GM18861 (cell line): ENCODE measurements at regions not wholly inside any gene's neighbourhood (a gene's known extent, or its start where the extent isn't known, plus 50 kb on each side); places are given as distances from the start of the nearest gene placed in this dataset.

Experiments used
- ATAC-seq: cut with Tn5 transposase; IDR thresholded peaks from one replicate; pipeline ENCODE4 v1.9.1; 2021; ENCODE audit not compliant: unreplicated experiment

DNA sequence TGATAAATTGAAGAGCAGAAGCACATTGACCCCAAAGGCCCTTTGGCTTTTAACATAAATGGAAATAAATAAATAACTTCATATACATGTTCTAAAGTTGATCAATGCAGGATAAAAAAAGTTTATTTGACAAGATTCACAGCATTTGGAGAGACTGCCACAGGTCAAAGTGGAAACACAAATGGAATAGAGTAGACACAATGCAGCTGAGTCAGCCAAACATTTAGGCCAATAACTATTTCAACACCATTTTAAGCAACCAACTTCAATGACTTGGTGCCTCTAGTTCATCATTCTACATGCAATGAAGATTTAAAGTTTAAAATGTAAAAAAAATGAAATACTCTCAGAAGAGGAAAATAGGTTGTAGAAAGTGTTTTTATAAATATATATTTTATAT lies 365.2 kb downstream of the FAT4 start:
- ATAC-seq, result no peak

DNA sequence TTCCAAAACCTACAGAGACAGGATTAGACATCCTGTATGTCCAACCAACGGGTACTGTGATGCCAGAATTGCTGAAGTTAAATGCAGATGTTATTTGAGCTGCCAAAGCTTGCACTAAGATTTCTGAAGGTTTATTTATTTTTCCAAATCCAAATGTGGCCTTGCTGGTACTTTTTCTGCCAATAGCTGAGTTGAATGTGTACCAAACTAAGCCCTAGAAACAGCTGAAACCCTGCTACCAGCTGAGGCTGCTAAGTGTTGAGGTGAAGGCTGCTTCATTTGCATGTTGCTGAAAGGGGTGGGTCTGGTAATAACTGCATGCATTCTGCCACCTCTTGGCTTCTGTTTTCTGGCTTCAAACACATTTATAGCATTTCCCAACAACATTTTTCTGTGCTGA lies 366.5 kb downstream of the FAT4 start:
- ATAC-seq, result no peak

DNA sequence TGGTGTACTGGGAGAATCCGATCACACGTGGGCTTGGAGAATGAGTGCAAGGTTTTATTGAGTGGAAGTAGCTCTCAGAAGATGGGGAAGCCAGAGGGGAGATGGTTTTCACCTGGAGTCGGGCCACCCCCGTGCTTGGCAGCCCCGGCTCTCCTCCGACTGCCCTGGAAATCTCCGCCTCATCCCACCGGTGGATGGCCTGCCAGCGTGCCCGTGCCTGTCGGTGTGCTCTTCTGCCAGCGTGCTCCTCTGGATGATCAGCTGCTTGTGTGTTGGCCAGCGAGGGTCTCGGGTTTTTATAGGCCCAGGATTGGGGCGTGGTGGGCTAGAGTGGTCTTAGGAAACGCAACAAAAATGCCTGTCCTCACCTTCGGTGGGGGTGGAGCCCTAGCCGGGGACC lies 368.0 kb downstream of the FAT4 start:
- ATAC-seq, result no peak

DNA sequence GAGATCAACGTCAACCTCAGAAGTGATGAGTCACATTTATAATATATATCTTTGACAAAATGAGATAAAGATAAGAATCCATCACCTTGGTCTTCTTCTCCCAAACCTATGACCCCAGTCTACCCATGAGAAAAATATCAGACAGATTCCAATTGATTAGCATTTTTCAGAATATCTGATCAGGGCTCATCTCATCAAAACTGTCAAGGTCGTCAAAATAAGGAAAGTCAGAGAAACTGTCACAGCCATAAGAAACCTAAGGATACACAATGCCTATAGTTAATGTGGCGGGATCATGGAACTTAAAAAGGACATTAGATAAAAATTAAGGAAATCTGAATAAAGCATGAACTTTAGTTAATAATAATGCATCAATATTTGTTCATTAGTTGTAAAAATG lies 374.1 kb downstream of the FAT4 start:
- no peak for ATAC-seq

DNA sequence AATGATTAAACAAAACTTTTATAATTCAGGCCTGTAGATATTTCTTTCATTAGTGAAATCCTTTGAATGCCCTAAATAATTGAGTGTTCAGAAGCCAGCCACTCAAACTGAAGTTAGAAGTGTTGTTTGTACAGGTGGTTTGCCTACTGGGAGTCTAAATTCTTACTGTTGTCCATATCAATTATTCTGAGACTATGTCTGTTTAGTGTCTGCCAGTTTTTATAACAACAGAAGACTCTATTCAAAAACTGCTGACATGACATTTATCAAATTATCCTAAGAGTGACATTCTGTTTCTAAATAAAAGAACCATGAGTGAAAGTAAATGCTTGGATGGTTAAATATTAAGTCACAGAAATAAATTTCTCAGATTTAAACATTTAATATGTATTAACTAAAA lies 375.1 kb downstream of the FAT4 start:
- ATAC-seq, result no peak

DNA sequence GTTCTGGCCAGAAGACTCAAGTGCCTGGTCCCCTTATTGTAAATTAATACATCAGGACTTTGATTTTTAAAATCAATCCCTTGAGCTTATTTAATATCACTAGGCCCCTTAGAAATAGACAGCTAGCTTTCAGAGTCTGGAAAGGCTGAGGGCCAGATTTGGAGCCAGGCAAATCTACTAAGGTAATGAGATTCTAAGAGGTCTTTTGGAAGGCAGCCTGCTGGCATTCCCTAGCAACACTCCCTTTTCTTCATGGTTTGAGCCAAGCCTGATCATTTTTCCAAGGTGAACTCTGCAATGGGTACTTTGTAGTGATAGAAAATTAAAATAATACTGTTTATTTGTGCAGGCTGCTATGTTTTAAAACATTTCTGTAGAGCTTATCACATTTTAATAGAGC lies 378.5 kb downstream of the FAT4 start:
- ATAC-seq, result no peak

DNA sequence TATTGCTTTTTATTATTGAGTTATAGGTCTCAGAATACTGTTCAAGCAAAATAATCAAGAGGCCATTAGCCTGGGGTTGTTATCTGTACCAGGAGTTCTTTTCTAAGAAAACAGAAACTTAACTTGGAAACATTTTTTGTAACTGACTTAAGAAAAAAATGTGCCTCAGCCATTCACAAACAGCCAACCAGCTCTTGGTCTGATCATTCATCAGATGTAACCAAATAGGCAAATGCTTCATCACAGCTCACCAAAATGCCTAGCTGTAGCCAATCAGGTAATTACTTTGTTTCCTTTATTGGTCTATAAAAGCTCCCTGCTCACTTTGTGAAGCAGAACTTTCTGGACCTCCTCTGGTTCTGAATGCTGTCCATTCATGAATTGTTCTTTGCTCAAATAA lies 387.7 kb downstream of the FAT4 start:
- no peak for ATAC-seq

DNA sequence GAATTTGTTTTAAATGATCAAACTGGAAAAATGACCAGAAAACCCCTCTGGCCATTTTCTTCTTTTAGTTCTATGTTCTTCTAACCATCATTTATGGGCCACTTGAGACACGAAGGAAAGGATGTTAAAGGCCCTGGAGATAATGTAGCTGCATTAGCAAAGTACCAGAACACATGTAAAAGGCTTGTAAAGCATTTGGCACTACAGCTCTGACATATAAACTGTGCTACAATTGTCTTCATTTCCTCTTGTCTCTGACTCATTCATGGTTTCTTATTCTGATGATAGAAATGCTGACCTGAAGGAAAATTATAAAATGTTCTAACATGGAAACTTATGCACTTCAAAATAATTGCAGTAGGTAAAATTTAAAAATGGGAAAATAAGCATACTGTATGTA lies 388.7 kb downstream of the FAT4 start:
- ATAC-seq, result no peak

DNA sequence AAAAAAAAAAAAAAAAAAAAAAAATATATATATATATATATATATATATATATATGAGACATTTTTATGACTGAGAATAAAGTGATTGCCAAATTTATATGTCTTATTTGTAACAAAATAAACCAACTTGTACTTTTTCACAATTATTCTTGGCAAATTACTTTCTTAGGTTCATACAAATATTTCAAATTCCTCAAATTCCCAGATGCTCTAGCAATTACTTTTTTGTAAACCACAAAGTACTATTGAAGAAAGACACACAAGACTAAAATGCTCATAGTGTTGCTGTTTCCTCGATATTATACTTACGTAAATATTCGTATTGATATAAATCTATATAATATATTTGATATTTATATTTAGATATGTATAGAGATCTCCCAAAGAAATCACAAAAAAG lies 390.0 kb downstream of the FAT4 start:
- no peak for ATAC-seq

DNA sequence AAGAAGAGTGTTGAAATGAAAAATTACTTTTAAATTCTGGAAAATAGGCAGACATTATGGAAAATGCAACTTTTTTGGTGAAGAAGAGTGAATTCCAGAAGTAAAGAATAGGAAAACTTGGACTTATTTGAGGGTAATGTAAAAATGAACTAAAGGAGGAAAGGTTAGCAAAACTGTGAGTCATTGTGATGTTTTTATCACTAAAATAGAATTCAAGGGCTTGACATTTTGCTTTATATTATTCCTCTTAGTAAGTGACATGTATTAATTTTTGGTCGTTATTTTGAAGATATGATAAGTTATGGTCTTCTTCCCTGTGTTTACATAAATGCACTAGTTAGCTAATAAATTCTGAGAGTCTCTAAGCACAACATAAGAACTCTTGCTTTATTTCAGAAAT lies 390.9 kb downstream of the FAT4 start:
- ATAC-seq, result no peak

DNA sequence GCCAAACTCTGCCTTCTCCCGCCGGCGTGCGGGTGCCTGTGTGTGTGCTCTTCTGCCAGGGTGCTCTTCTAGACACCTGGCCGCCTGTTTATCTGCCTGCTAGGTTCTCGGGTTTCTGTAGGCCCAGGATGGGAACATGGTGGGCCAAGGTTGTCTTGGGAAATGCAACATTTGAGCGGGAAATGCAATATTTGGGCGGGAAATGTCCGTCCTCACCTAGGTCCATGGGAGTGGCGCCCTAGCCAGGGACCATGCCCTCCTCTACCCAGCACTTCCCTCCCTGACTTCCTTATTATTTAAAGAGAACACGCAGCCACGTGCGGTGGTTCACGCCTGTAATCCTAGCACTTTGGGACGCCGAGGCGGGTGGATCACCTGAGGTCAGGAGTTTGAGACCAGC lies 392.6 kb downstream of the FAT4 start:
- no peak for ATAC-seq

DNA sequence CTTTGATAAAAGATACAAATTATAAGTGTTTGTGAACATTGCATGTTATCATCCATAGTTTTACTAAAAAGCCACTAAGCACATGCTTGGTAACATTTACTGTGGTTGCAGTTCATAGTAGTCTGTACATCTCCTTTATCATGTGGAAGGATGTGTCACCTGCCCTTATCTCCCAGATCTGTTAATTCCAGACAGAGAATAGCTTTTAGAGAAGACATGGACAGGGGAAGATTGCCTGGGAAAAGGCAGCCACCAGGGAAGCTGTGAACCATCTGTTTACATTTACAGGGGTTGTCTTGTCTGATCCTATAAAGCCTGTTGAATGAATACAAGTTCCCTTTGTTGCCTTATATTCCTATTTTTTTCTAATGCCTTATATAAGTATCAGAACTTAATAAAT lies 396.0 kb downstream of the FAT4 start:
- ATAC-seq, result no peak

DNA sequence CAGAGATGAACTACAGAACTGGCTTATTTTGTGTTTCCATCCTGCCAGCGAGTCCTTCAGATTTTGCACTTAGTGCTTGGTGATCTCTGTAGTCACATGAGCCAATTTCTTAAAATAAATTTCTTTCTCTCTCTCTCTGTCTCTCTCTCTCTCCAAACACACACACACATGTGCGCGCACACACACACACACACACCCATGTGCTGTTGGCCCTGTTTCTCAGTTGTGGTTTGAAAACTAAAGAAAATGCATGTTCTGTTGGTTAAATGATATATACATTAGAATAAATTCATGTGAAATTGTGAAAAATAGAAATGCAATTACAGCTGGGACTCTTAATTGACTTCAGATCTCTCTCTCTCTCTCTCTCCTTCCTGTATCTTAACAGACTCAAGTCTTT lies 399.3 kb downstream of the FAT4 start:
- no peak for ATAC-seq

DNA sequence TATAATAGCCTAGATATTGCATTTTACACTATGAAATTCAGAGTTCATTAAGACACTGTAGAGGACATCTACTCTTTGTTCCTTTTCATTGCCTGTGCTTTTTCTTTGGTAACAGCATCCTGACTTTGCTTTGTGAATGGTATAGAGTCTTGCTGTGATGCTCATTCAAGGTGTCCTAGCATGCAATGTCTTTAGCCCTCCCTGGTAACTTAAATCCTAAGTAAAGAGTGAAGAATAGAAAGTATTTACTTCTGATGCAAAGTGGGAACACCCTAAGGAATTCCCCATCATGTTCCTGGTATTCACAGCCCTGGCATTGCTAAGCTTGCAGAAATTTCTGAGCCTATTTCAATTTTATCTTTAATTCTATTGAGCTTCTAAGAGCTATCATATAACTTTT lies 400.1 kb downstream of the FAT4 start:
- no peak for ATAC-seq

DNA sequence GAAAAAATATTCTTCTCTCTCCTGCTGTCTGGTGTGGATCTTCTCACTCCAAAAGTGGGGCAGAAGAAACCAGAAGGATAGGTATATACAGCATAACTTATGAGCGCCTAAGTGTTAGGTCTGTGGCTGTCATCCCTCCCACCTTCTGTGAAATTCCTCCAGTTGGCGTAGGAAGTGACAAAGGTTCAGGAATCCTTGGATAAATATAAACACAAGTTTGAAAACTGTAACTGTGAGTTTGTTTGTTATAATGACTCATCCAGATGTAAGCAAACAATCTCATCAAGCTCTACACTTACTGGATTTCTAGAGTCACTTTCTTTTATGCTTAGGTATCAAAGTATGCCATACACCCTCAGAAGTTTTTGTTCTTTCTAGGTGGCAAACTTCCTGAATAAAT lies 405.2 kb downstream of the FAT4 start:
- ATAC-seq, result no peak

DNA sequence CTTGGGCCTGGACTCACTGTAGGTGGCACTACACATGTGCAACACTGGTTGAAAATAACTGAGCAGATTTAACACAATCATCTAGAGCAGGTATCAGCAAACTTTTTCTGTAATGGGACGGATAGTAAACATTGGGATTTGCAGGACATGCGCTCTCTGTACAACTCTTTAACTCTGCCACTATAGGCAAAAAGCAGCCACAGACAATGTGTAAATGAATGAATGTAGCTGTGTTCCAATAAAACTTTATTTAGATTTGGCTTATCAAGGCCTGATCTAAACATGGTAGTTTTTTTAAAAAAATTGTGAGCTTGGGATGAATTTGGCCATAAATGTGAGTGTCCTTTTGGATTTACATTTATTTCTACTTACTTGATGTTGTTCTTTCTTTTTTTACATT lies 407.3 kb downstream of the FAT4 start:
- no peak for ATAC-seq

DNA sequence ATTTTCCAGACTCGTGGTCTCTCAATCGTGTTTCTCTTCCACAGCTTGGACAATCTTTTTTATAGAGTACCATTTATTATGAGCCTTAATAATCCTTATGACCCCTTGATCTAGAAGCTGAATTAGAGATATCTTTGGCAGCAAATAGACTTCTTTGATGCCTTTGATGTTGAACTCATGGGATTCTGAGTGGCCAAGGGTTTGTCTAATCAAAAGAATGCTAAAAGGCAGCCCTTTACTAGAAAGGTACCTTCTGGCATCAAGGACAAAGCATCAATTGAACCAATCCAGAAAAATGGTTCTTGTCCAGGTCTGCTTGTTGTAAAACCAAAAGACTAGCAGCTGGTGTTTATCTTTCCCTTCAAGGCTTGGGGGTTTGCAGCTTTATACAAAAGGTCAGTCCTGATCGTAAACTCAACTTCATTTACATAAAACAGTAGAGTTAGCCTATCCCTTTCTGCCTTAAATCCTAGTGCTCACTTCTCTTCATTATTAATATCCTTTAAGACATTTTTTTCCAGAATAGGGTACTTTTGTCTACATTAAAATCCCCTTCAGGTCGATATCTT lies 411.3 kb downstream of the FAT4 start:
- no peak for ATAC-seq

DNA sequence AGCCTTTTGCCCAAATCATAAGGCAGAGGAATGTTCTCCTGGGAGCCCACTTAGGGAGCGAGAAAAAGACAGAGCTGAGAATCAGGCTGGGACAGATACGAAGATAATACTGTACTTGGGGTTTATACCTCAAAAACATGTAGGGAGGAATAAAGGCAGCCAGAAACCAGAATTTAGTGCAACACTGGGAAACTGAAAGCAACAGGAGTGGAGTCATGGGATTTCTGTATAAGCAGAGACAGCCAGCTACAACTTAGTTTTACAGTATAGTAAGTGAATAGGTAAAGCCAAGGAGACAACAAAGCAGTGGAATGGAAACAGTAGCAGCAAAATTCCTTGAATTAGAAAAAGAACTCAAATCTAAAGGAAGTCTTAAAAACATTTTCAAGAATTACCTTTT lies 413.2 kb downstream of the FAT4 start:
- ATAC-seq, result no peak

DNA sequence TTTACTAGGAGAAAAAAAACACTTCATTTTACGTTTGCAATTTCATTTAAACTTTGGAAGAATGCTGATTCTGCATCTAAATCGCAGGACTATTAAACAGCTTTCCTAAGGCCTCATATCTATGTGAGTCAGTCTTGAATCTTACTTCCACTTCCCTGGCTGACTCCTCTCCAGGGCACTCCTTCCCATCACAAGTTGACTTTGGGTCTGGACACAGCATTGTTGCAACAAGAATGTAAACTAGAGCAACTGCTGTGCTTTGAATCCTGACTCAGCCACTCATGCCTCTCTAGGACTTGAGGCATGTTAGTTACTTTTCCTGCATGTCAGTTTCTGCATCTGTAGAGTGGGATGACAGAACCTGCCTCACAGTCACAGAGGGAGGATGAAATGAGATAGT lies 413.8 kb downstream of the FAT4 start:
- no peak for ATAC-seq

DNA sequence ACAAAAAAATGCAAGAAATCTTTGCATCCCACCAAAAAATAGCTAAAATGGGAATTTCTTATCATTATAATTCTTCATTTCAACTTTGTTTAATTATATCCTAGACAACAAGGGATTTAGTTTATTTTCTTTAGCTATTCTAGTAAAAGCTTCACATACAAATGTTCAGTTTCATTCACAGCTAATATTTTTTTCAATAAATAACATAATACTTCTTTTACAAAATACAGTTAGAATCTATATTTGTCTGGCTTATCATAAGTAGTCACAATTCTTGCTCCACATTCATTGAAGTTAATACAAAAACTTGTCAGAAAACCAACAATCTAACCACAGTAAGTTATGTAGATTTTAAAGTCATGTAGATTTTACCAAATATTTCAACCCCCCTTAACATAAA lies 414.4 kb downstream of the FAT4 start:
- ATAC-seq, result no peak

DNA sequence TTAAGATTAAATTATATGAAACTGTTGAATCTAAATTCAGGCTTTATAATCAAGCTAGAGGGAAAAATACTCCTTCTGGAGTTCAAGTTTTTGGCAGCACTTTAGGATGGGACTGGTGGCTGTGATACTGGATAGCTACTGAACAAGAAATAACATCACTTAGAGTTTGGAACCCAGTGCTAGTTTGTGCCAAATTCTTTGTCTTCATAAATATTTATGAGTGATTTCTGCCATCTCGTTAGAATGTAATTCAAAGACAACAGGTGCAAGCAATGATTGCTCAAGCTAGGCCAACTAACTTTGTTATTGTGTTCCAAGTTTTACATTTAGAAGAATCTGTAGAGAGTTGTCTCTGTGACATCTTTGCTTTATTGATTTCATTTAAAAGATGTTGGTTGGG lies 417.9 kb downstream of the FAT4 start:
- no peak for ATAC-seq

DNA sequence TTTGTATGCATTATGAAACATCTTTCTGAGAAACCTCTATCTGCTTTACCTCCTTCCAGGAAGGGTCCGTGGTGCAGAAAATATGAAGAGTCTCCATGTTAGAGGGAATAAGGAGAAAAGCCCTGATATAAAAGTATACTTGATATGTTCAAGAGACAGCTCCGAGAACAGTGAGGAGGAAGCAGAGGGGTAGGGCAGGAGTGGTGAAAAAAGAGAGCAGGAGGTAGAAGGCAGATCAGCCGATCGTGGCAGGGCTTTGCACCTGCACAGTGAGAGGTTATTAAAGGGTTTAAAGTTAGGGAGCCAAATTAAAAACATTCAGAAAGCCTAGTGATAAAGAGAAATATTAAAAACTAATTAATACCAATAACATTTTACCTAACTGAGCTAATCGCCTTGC lies 419.7 kb downstream of the FAT4 start:
- no peak for ATAC-seq

DNA sequence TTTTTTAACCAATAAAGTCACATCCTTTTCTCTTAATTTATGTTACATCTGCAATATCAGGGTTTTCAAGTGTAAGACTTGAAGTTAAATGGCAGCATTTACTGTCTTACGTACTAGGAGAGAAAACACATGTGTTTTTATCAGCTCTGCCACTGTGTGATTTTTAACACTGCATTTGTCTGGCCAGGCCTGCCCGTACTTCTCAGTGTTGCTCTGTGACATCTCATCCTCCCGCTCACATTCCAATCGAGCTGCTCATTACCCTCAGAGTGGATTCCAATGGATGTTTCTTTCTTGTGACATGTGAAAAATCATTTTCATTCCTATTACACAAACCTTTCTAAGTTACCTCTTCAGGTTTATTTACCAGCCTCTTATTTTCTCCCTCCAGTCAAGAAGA lies 420.3 kb downstream of the FAT4 start:
- no peak for ATAC-seq

DNA sequence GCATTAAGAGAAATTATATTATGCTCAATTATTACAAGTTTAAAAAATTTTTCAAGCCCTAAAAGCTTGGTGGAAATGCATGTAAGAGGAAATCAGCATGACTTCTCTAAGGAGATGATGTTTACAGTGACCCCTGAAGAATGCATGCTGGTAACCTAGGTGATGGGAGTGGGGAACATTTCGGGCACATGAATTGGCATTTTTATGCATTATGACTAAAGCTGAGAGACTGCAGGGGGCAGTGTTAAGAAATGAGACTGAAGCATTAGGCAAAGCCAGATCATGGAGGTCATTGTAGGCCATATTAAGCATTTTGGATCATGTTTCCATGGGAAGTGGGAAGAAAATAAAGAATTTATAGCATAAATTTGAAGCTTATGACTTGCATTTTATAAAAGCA lies 421.3 kb downstream of the FAT4 start:
- ATAC-seq, result no peak
